H9 (cell line): ENCODE measurements at regions not wholly inside any gene's neighbourhood (a gene's known extent, or its start where the extent isn't known, plus 50 kb on each side); places are given as distances from the start of the nearest gene placed in this dataset.

Experiments used
- DNase-seq: peaks from one replicate; pipeline ENCODE4 v3.0.0-alpha.2; 2017
- H2AFZ ChIP-seq: one replicate; pipeline ENCODE4 v1.6.1; 2013; ENCODE audit warnings: mild to moderate bottlenecking, low read length, control low read depth, moderate library complexity
- H2AK5ac ChIP-seq: 2 replicates; pipeline ENCODE4 v1.6.1; 2013; ENCODE audit warnings: low read length, control low read depth, mixed read lengths; ENCODE audit not compliant: insufficient read length
- H2BK120ac ChIP-seq: one replicate; pipeline ENCODE4 v1.6.1; 2013; ENCODE audit warnings: low read depth, mild to moderate bottlenecking, low read length, control low read depth, inconsistent platforms; ENCODE audit not compliant: poor library complexity, severe bottlenecking
- H2BK12ac ChIP-seq: 2 replicates; pipeline ENCODE4 v1.6.1; 2013; ENCODE audit warnings: low read length, control low read depth, mixed read lengths, low read depth; ENCODE audit not compliant: insufficient read length
- H2BK15ac ChIP-seq: 2 replicates; pipeline ENCODE4 v1.6.1; 2013; ENCODE audit warnings: low read depth, low read length, control low read depth
- H2BK20ac ChIP-seq: one replicate; pipeline ENCODE4 v1.6.1; 2013; ENCODE audit warnings: low read depth, mild to moderate bottlenecking, low read length, control low read depth, inconsistent platforms; ENCODE audit not compliant: poor library complexity, severe bottlenecking
- H2BK5ac ChIP-seq: 2 replicates; pipeline ENCODE4 v1.6.1; 2013; ENCODE audit warnings: low read length, control low read depth, mixed read lengths; ENCODE audit not compliant: insufficient read length
- H3K14ac ChIP-seq: 2 replicates; pipeline ENCODE4 v1.6.1; 2013; ENCODE audit warnings: low read length, control low read depth; ENCODE audit not compliant: insufficient read depth
- H3K18ac ChIP-seq: 2 replicates; pipeline ENCODE4 v1.6.1; 2013; ENCODE audit warnings: low read depth, mild to moderate bottlenecking, mixed read lengths, low read length, control low read depth; ENCODE audit not compliant: insufficient read length
- H3K23ac ChIP-seq: 2 replicates; pipeline ENCODE4 v1.6.1; 2013; ENCODE audit warnings: low read length, control low read depth, mixed read lengths, low read depth; ENCODE audit not compliant: insufficient read length
- H3K23me2 ChIP-seq: 2 replicates; pipeline ENCODE4 v1.6.1; 2013; ENCODE audit warnings: low read depth, mild to moderate bottlenecking, mixed read lengths, low read length, control low read depth; ENCODE audit not compliant: insufficient read length, poor library complexity, severe bottlenecking
- H3K27ac ChIP-seq: 2 replicates; pipeline ENCODE4 v1.5.1; 2013; ENCODE audit warnings: low read length, control low read depth, mixed read lengths, low read depth; ENCODE audit not compliant: insufficient read length
- H3K27me3 ChIP-seq: 2 replicates; pipeline ENCODE4 v1.6.1; 2013; ENCODE audit warnings: low read length, control low read depth, inconsistent platforms; ENCODE audit not compliant: insufficient read depth
- H3K4ac ChIP-seq: 2 replicates; pipeline ENCODE4 v1.6.1; 2013; ENCODE audit warnings: low read depth, mild to moderate bottlenecking, control low read depth, inconsistent platforms, low read length, moderate library complexity
- H3K4me1 ChIP-seq: 2 replicates; pipeline ENCODE4 v1.6.1; 2013; ENCODE audit warnings: low read length, control low read depth, inconsistent platforms; ENCODE audit not compliant: insufficient read depth
- H3K4me2 ChIP-seq: 2 replicates; pipeline ENCODE4 v1.6.1; 2013; ENCODE audit warnings: low read length, control low read depth, mixed read lengths; ENCODE audit not compliant: insufficient read length, insufficient read depth
- H3K56ac ChIP-seq: 2 replicates; pipeline ENCODE4 v1.6.1; 2013; ENCODE audit warnings: low read depth, mild to moderate bottlenecking, mixed read lengths, low read length, control low read depth; ENCODE audit not compliant: insufficient read length
- H3K79me1 ChIP-seq: 2 replicates; pipeline ENCODE4 v1.6.1; 2013; ENCODE audit warnings: low read depth, mild to moderate bottlenecking, moderate library complexity, low read length, control low read depth, inconsistent platforms; ENCODE audit not compliant: insufficient read depth, poor library complexity, severe bottlenecking
- H3K79me2 ChIP-seq: 2 replicates; pipeline ENCODE4 v1.6.1; 2013; ENCODE audit warnings: low read length, control low read depth, inconsistent platforms; ENCODE audit not compliant: insufficient read depth
- H3K9ac ChIP-seq: 2 replicates; pipeline ENCODE4 v1.6.1; 2013; ENCODE audit warnings: low read length, control low read depth, mixed read lengths; ENCODE audit not compliant: insufficient read length; ENCODE audit errors: extremely low read depth
- H3K9me3 ChIP-seq: one replicate; pipeline ENCODE4 v1.6.1; 2013; ENCODE audit warnings: low read depth, low read length, inconsistent platforms; ENCODE audit not compliant: control insufficient read depth
- H3T11ph ChIP-seq: one replicate; pipeline ENCODE4 v1.6.1; 2013; ENCODE audit warnings: mild to moderate bottlenecking, low read length, control low read depth, inconsistent platforms
- H4K20me1 ChIP-seq: one replicate; pipeline ENCODE4 v1.6.1; 2013; ENCODE audit not compliant: control insufficient read depth, insufficient read length, insufficient read depth
- H4K5ac ChIP-seq: 2 replicates; pipeline ENCODE4 v1.6.1; 2013; ENCODE audit warnings: low read depth, mild to moderate bottlenecking, mixed read lengths, low read length, control low read depth; ENCODE audit not compliant: insufficient read length
- H4K8ac ChIP-seq: replicated peaks from 2 replicates; pipeline ENCODE4 v1.6.1; 2013; ENCODE audit warnings: low read length, control low read depth, mixed read lengths, low read depth; ENCODE audit not compliant: insufficient read length
- H4K91ac ChIP-seq: 2 replicates; pipeline ENCODE4 v1.6.1; 2013; ENCODE audit warnings: low read depth, mild to moderate bottlenecking, moderate library complexity, mixed read lengths, low read length, control low read depth; ENCODE audit not compliant: insufficient read length
- H3K27ac Mint-ChIP-seq, 3 experiments: 2 replicates in 2 of 3; 3 replicates in 1 of 3; pipeline ENCODE4 v1.8.0; 2020 to 2021; ENCODE audit warnings: mixed read lengths in 3 of 3, mild to moderate bottlenecking in 1 of 3, moderate library complexity in 1 of 3
- H3K27me3 Mint-ChIP-seq: 2 replicates; pipeline ENCODE4 v1.8.0; 2021; ENCODE audit warnings: low read depth, mild to moderate bottlenecking, moderate library complexity, mixed read lengths
- H3K36me3 Mint-ChIP-seq, 3 experiments: 2 replicates in 2 of 3; 3 replicates in 1 of 3; pipeline ENCODE4 v1.8.0; 2020 to 2021; ENCODE audit warnings: low read depth in 3 of 3, mixed read lengths in 3 of 3; ENCODE audit not compliant: insufficient read depth in 1 of 3
- H3K4me1 Mint-ChIP-seq, 2 experiments: 2 replicates each; pipeline ENCODE4 v1.8.0; 2020; ENCODE audit warnings: mixed read lengths in 2 of 2
- H3K4me3 Mint-ChIP-seq, 2 experiments: 2 replicates in 1 of 2; 3 replicates in 1 of 2; pipeline ENCODE4 v1.8.0; 2020 to 2021; ENCODE audit warnings: mild to moderate bottlenecking in 2 of 2, mixed read lengths in 2 of 2, moderate library complexity in 1 of 2
- H3K9me3 Mint-ChIP-seq, 2 experiments: 2 replicates in 1 of 2; 3 replicates in 1 of 2; pipeline ENCODE4 v1.8.0; 2020; ENCODE audit warnings: mild to moderate bottlenecking in 2 of 2, mixed read lengths in 2 of 2, moderate library complexity in 1 of 2
- WGBS: extraction: QIAGEN DNeasy Blood & Tissue Kit; methylation state at CpG from one replicate; pipeline ENCODE4 v1.1.7; 2013; ENCODE audit warnings: missing lambda C conversion rate, low lambda C conversion rate, mixed read lengths; ENCODE audit not compliant: insufficient read length; ENCODE audit errors: extremely low coverage; 5-methylcytosine and 5-hydroxymethylcytosine counted together
- TF ChIP-seq, protein P1 (sequence below): fragments of 200-600 bp; sonication (generic); conservative IDR thresholded peaks from 3 replicates; pipeline ENCODE4 v1.8.0; 2021; ENCODE audit warnings: antibody characterized with exemption, mild to moderate bottlenecking

DNA sequence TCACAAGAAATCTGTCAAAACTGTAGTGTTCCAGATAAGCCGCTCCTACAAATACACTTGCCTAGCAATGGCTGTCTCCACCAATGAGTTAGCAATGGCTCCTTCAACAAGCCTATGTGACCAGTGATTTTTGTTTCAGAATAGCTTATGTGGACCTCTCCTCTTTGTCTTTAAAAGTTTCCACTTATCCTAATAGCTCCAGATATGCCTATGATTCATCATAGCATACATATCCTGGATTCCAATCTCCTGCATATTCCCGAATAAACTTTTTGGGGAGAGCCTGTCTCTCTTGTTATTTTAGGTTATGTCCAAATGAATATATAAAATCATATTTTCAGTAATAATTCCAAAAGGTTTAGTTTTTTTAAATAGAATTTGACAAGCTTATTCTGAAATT is 510.6 kb downstream of the ARL4A start:
- Mint-ChIP-seq H3K9me3 (no peaks in the 10 kb centered on the region), H3K4me1 (no peaks in the 10 kb centered on the region), H3K27ac (no peak overlapping the region), H3K36me3 (no peaks in the 10 kb centered on the region), H3K4me3 (no peak overlapping the region), H3K27me3 (no peaks in the 10 kb centered on the region)
- Histone ChIP-seq H3K18ac (no peak overlapping the region), H3K4ac (no peak overlapping the region), H4K5ac (no peak overlapping the region), H2AK5ac (no peak overlapping the region), H2BK12ac (no peak overlapping the region), H2BK5ac (no peak overlapping the region), H3T11ph (no peak overlapping the region), H2AFZ (no peak overlapping the region), H3K23ac (no peak overlapping the region), H3K56ac (no peak overlapping the region), H4K20me1 (no peaks in the 10 kb centered on the region), H3K4me2 (no peak overlapping the region), H3K27me3 (no peaks in the 10 kb centered on the region), H2BK15ac (no peak overlapping the region), H4K91ac (no peak overlapping the region), H3K4me1 (no peaks in the 10 kb centered on the region), H2BK20ac (no peak overlapping the region), H2BK120ac (no peak overlapping the region), H3K79me1 (no peaks in the 10 kb centered on the region), H3K14ac (no peak overlapping the region), H3K9ac (no peak overlapping the region), H3K23me2 (no peaks in the 10 kb centered on the region), H3K9me3 (no peaks in the 10 kb centered on the region), H3K27ac (no peak overlapping the region), H4K8ac (no peak overlapping the region), H3K79me2 (no peaks in the 10 kb centered on the region)
- TF ChIP-seq, protein P1, sequence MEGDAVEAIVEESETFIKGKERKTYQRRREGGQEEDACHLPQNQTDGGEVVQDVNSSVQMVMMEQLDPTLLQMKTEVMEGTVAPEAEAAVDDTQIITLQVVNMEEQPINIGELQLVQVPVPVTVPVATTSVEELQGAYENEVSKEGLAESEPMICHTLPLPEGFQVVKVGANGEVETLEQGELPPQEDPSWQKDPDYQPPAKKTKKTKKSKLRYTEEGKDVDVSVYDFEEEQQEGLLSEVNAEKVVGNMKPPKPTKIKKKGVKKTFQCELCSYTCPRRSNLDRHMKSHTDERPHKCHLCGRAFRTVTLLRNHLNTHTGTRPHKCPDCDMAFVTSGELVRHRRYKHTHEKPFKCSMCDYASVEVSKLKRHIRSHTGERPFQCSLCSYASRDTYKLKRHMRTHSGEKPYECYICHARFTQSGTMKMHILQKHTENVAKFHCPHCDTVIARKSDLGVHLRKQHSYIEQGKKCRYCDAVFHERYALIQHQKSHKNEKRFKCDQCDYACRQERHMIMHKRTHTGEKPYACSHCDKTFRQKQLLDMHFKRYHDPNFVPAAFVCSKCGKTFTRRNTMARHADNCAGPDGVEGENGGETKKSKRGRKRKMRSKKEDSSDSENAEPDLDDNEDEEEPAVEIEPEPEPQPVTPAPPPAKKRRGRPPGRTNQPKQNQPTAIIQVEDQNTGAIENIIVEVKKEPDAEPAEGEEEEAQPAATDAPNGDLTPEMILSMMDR, result no peak
- WGBS, result no CpG with 5 or more reads among the region's 2 CpGs
- no peak for DNase-seq
